GM04503 (cell line): ENCODE measurements at regions not wholly inside any gene's neighbourhood (a gene's known extent, or its start where the extent isn't known, plus 50 kb on each side); places are given as distances from the start of the nearest gene placed in this dataset.

ENCODE experiments used
- DNase-seq: peaks from one replicate; pipeline ENCODE4 v3.0.0-alpha.2; 2012; ENCODE audit warnings: low read depth

GRCh38 chr5:6872441-6873160 is 159.4 kb downstream of the TENT4A start:
- no peak for DNase-seq

GRCh38 chr5:6873359-6873758 is 160.1 kb downstream of the TENT4A start:
- no peak for DNase-seq

GRCh38 chr5:6875376-6875775 is 162.1 kb downstream of the TENT4A start:
- no peak for DNase-seq

- DNase-seq = no peak
These were observed 165.0 kb downstream of the TENT4A start for GRCh38 chr5:6877986-6878828.

- no peak for DNase-seq
These were observed 172.3 kb downstream of the TENT4A start for GRCh38 chr5:6885581-6885980.

GRCh38 chr5:6886866-6887265 is 173.6 kb downstream of the TENT4A start:
- DNase-seq = no peak

GRCh38 chr5:6889030-6889429 is 175.8 kb downstream of the TENT4A start:
- no peak for DNase-seq

GRCh38 chr5:6899221-6899620 is 186.0 kb downstream of the TENT4A start:
- peak; percentile 1 for DNase-seq

- DNase-seq = no peak
These were observed 187.3 kb downstream of the TENT4A start for GRCh38 chr5:6900247-6901227.

- DNase-seq = no peak
These were observed 188.9 kb downstream of the TENT4A start for GRCh38 chr5:6902094-6902493.

GRCh38 chr5:6902597-6902996 is 189.4 kb downstream of the TENT4A start:
- no peak for DNase-seq

GRCh38 chr5:6903934-6904333 is 190.7 kb downstream of the TENT4A start:
- no peak for DNase-seq

GRCh38 chr5:6904860-6905259 is 191.6 kb downstream of the TENT4A start:
- DNase-seq = no peak

GRCh38 chr5:6905423-6905822 is 192.2 kb downstream of the TENT4A start:
- DNase-seq = no peak

- peak; percentile 1 for DNase-seq
These were observed 192.7 kb downstream of the TENT4A start for GRCh38 chr5:6905883-6906282.

- no peak for DNase-seq
These were observed 194.2 kb downstream of the TENT4A start for GRCh38 chr5:6907320-6907918.

- no peak for DNase-seq
These were observed 196.7 kb downstream of the TENT4A start for GRCh38 chr5:6909901-6910300.

- peak; percentile 24 for DNase-seq
These were observed 197.7 kb downstream of the TENT4A start for GRCh38 chr5:6910950-6911349.

- DNase-seq = no peak
These were observed 201.1 kb downstream of the TENT4A start for GRCh38 chr5:6914347-6914746.

GRCh38 chr5:6915574-6915973 is 202.3 kb downstream of the TENT4A start:
- no peak for DNase-seq

GRCh38 chr5:6918255-6918654 is 205.0 kb downstream of the TENT4A start:
- DNase-seq = no peak
